Tibial nerve (tissue), 4 donors: ENCODE measurements at regions not wholly inside any gene's neighbourhood (a gene's known extent, or its start where the extent isn't known, plus 50 kb on each side); places are given as distances from the start of the nearest gene placed in this dataset.
"Not testable (repeated sequence)": the region's sequence is repeated elsewhere in the genome, so short reads cannot be mapped to it uniquely, and the experiment has no call there.

Experiments
- EP300 ChIP-seq, 2 donors: sonication (generic); formaldehyde crosslinking; IDR thresholded peaks; one replicate each; pipeline ENCODE4 v1.6.1; 2017; ENCODE audit warnings: antibody characterized with exemption in 2 of 2, mild to moderate bottlenecking in 1 of 2
- POLR2A ChIP-seq, 2 donors: fragments of 450-650 bp; IDR thresholded peaks; one replicate each; pipeline ENCODE4 v1.6.1; 2017; ENCODE audit warnings: antibody characterized with exemption in 2 of 2, mild to moderate bottlenecking in 2 of 2, moderate library complexity in 2 of 2
- TF ChIP-seq, protein P1 (sequence below), 5 experiments: fragments of 200-600 bp in 3 of 5; fragments of 450-650 bp in 2 of 5; sonication (generic) in 3 of 5; IDR thresholded peaks; one replicate each; pipeline ENCODE4 v1.5.1; 2016 to 2019; ENCODE audit warnings: antibody characterized with exemption in 5 of 5, mild to moderate bottlenecking in 3 of 5, moderate library complexity in 2 of 5

- TF ChIP-seq, protein P1, sequence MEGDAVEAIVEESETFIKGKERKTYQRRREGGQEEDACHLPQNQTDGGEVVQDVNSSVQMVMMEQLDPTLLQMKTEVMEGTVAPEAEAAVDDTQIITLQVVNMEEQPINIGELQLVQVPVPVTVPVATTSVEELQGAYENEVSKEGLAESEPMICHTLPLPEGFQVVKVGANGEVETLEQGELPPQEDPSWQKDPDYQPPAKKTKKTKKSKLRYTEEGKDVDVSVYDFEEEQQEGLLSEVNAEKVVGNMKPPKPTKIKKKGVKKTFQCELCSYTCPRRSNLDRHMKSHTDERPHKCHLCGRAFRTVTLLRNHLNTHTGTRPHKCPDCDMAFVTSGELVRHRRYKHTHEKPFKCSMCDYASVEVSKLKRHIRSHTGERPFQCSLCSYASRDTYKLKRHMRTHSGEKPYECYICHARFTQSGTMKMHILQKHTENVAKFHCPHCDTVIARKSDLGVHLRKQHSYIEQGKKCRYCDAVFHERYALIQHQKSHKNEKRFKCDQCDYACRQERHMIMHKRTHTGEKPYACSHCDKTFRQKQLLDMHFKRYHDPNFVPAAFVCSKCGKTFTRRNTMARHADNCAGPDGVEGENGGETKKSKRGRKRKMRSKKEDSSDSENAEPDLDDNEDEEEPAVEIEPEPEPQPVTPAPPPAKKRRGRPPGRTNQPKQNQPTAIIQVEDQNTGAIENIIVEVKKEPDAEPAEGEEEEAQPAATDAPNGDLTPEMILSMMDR (IDR thresholded peaks at IDR 0.05) = not testable (repeated sequence)
- TF ChIP-seq POLR2A, EP300 (IDR thresholded peaks at IDR 0.05): not testable (repeated sequence)
These were observed 730.9 kb upstream of the ACTRT1 start for GRCh38 chrX:128783139-128783538.
